ENCODE measurements at regions not wholly inside any gene's neighbourhood (a gene's known extent, or its start where the extent isn't known, plus 50 kb on each side); places are given as distances from the start of the nearest gene placed in this dataset.

GRCh38 chr18:78688249-78688648 is 291.4 kb upstream of the SALL3 start:
- DNase-seq, result no peak

GRCh38 chr18:78688916-78689315 is 290.7 kb upstream of the SALL3 start:
- DNase-seq, result no peak

- DNase-seq, result no peak
Measured at GRCh38 chr18:78689606-78690005, 290.0 kb upstream of the SALL3 start.

- no peak for DNase-seq
Measured at GRCh38 chr18:78692105-78692504, 287.5 kb upstream of the SALL3 start.

GRCh38 chr18:78693429-78693828 is 286.2 kb upstream of the SALL3 start:
- no peak for DNase-seq

GRCh38 chr18:78696698-78697435 is 282.8 kb upstream of the SALL3 start:
- no peak for DNase-seq

GRCh38 chr18:78697446-78697845 is 282.2 kb upstream of the SALL3 start:
- DNase-seq, result no peak

- no peak for DNase-seq
Measured at GRCh38 chr18:78698914-78699313, 280.7 kb upstream of the SALL3 start.

GRCh38 chr18:78699499-78699898 is 280.1 kb upstream of the SALL3 start:
- no peak for DNase-seq

- no peak for DNase-seq
Measured at GRCh38 chr18:78701771-78702396, 277.7 kb upstream of the SALL3 start.

GRCh38 chr18:78703291-78703690 is 276.3 kb upstream of the SALL3 start:
- DNase-seq, result no peak

GRCh38 chr18:78704971-78705461 is 274.6 kb upstream of the SALL3 start:
- no peak for DNase-seq

- DNase-seq, result no peak
Measured at GRCh38 chr18:78709261-78709809, 270.3 kb upstream of the SALL3 start.

- DNase-seq, result no peak
Measured at GRCh38 chr18:78711316-78711715, 268.3 kb upstream of the SALL3 start.

- no peak for DNase-seq
Measured at GRCh38 chr18:78711971-78712370, 267.6 kb upstream of the SALL3 start.

GRCh38 chr18:78713069-78713468 is 266.5 kb upstream of the SALL3 start:
- DNase-seq, result peak; percentile 38

GRCh38 chr18:78713726-78714125 is 265.9 kb upstream of the SALL3 start:
- DNase-seq, result no peak

GRCh38 chr18:78716022-78716421 is 263.6 kb upstream of the SALL3 start:
- no peak for DNase-seq

- no peak for DNase-seq
Measured at GRCh38 chr18:78716581-78716980, 263.0 kb upstream of the SALL3 start.

- no peak for DNase-seq
Measured at GRCh38 chr18:78717051-78717765, 262.4 kb upstream of the SALL3 start.

GRCh38 chr18:78717766-78718150 is 261.9 kb upstream of the SALL3 start:
- no peak for DNase-seq

- DNase-seq, result no peak
Measured at GRCh38 chr18:78719821-78720220, 259.8 kb upstream of the SALL3 start.

- DNase-seq, result no peak
Measured at GRCh38 chr18:78720456-78721237, 259.0 kb upstream of the SALL3 start.

Measured in hematopoietic multipotent progenitor cell treated with erythropoietin and hydrocortisone succinate and interleukin-3 and kit ligand, for 6 days (in vitro differentiated cells).